ENCODE measurements at regions not wholly inside any gene's neighbourhood (a gene's known extent, or its start where the extent isn't known, plus 50 kb on each side); places are given as distances from the start of the nearest gene placed in this dataset.

- no peak for TF ChIP-seq CTCF (IDR thresholded peaks at IDR 0.05)
- TF ChIP-seq ZFX (IDR thresholded peaks at IDR 0.05; ENCODE audit: borderline replicate concordance) = no peak
Measured at GRCh38 chr7:51476026-51476425, 159.4 kb upstream of the COBL start.

Measured in 22Rv1 (cell line).